ENCODE measurements at regions not wholly inside any gene's neighbourhood (a gene's known extent, or its start where the extent isn't known, plus 50 kb on each side); places are given as distances from the start of the nearest gene placed in this dataset.

GRCh38 chr21:15408089-15408488 lies 321.7 kb upstream of the USP25 start:
- TF ChIP-seq, protein P1, sequence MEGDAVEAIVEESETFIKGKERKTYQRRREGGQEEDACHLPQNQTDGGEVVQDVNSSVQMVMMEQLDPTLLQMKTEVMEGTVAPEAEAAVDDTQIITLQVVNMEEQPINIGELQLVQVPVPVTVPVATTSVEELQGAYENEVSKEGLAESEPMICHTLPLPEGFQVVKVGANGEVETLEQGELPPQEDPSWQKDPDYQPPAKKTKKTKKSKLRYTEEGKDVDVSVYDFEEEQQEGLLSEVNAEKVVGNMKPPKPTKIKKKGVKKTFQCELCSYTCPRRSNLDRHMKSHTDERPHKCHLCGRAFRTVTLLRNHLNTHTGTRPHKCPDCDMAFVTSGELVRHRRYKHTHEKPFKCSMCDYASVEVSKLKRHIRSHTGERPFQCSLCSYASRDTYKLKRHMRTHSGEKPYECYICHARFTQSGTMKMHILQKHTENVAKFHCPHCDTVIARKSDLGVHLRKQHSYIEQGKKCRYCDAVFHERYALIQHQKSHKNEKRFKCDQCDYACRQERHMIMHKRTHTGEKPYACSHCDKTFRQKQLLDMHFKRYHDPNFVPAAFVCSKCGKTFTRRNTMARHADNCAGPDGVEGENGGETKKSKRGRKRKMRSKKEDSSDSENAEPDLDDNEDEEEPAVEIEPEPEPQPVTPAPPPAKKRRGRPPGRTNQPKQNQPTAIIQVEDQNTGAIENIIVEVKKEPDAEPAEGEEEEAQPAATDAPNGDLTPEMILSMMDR (conservative IDR thresholded peaks at IDR 0.05; ENCODE audit: low read depth, low read length): no peak
- TF ChIP-seq EZH2 (IDR thresholded peaks at IDR 0.05; ENCODE audit: low read length, unreplicated experiment) (no peak), EZH2phosphoT487 (IDR thresholded peaks at IDR 0.05; ENCODE audit: borderline replicate concordance, low read length) (no peak)

Measured in PC-3 (cell line).